ENCODE measurements at regions not wholly inside any gene's neighbourhood (a gene's known extent, or its start where the extent isn't known, plus 50 kb on each side); places are given as distances from the start of the nearest gene placed in this dataset.

- no CpG with 5 or more reads among the region's 11 CpGs for WGBS (ENCODE audit: extremely low coverage, insufficient read length, low lambda C conversion rate)
- Histone ChIP-seq H3K27ac (ENCODE audit: insufficient read length, low read depth, low read length) (no peak overlapping the region), H2BK12ac (ENCODE audit: insufficient read length, low read depth, low read length) (no peak overlapping the region), H3K79me1 (ENCODE audit: insufficient read depth, low read depth, low read length, poor library complexity, severe bottlenecking) (no peaks in the 10 kb centered on the region), H3K4me2 (ENCODE audit: insufficient read depth, insufficient read length, low read length) (no peak overlapping the region), H3K27me3 (ENCODE audit: insufficient read depth, low read length) (no peaks in the 10 kb centered on the region), H2BK20ac (ENCODE audit: low read depth, low read length, poor library complexity, severe bottlenecking) (no peak overlapping the region), H2BK120ac (ENCODE audit: low read depth, low read length, poor library complexity, severe bottlenecking) (peak overlapping the region; percentile 39), H3K18ac (ENCODE audit: insufficient read length, low read depth, low read length) (peak overlapping the region; percentile 80), H4K8ac (replicated peaks; ENCODE audit: insufficient read length, low read depth, low read length) (no peak overlapping the region), H4K5ac (ENCODE audit: insufficient read length, low read depth, low read length) (no peak overlapping the region), H4K91ac (ENCODE audit: insufficient read length, low read depth, low read length) (peak overlapping the region; percentile 34), H2AFZ (ENCODE audit: low read length) (no peak overlapping the region), H2AK5ac (ENCODE audit: insufficient read length, low read length) (no peak overlapping the region), H4K20me1 (ENCODE audit: control insufficient read depth, insufficient read depth, insufficient read length) (no peaks in the 10 kb centered on the region), H3K79me2 (ENCODE audit: insufficient read depth, low read length) (no peaks in the 10 kb centered on the region), H3K23me2 (ENCODE audit: insufficient read length, low read depth, low read length, poor library complexity, severe bottlenecking) (no peaks in the 10 kb centered on the region), H3K4ac (ENCODE audit: low read depth, low read length) (no peak overlapping the region; the same call in 1 of the 2 replicates), H3K9ac (ENCODE audit: extremely low read depth, insufficient read length, low read length) (no peak overlapping the region), H3K4me1 (ENCODE audit: insufficient read depth, low read length) (peaks cover 8% of the 10 kb centered on the region; the same call in 1 of the 2 replicates), H3K14ac (ENCODE audit: insufficient read depth, low read length) (peak overlapping the region; percentile 74; the same call in 1 of the 2 replicates), H3T11ph (ENCODE audit: low read length) (no peak overlapping the region), H2BK5ac (ENCODE audit: insufficient read length, low read length) (no peak overlapping the region), H2BK15ac (ENCODE audit: low read depth, low read length) (no peak overlapping the region), H3K23ac (ENCODE audit: insufficient read length, low read depth, low read length) (no peak overlapping the region), H3K56ac (ENCODE audit: insufficient read length, low read depth, low read length) (no peak overlapping the region), H3K9me3 (ENCODE audit: control insufficient read depth, low read depth, low read length) (no peaks in the 10 kb centered on the region)
- peaks cover 6% of the 10 kb centered on the region; the same call in 1 of the 2 replicates for H3K27me3 Mint-ChIP-seq (ENCODE audit: low read depth)
- no peak for TF ChIP-seq CTCF (conservative IDR thresholded peaks at IDR 0.05)
- peak overlapping the region in 1 of 2 experiments; percentile 44; a peak in 1 of 5 replicates for H3K4me3 Mint-ChIP-seq
- H3K36me3 Mint-ChIP-seq (ENCODE audit: insufficient read depth in 1 of 3, low read depth in 3 of 3): no peaks in the 10 kb centered on the region; a peak in 1 of 7 replicates
- no peak for DNase-seq
- no peaks in the 10 kb centered on the region for H3K9me3 Mint-ChIP-seq
- peak overlapping the region in 2 of 3 experiments; percentile 91 to 98; a peak in 6 of 7 replicates for H3K27ac Mint-ChIP-seq
- H3K4me1 Mint-ChIP-seq: peaks cover 29 to 37% of the 10 kb centered on the region in 2 experiments
Observed at GRCh38 chr11:70872299-70872698, 380.1 kb downstream of the SHANK2 start.
